ENCODE measurements at regions not wholly inside any gene's neighbourhood (a gene's known extent, or its start where the extent isn't known, plus 50 kb on each side); places are given as distances from the start of the nearest gene placed in this dataset.

DNA sequence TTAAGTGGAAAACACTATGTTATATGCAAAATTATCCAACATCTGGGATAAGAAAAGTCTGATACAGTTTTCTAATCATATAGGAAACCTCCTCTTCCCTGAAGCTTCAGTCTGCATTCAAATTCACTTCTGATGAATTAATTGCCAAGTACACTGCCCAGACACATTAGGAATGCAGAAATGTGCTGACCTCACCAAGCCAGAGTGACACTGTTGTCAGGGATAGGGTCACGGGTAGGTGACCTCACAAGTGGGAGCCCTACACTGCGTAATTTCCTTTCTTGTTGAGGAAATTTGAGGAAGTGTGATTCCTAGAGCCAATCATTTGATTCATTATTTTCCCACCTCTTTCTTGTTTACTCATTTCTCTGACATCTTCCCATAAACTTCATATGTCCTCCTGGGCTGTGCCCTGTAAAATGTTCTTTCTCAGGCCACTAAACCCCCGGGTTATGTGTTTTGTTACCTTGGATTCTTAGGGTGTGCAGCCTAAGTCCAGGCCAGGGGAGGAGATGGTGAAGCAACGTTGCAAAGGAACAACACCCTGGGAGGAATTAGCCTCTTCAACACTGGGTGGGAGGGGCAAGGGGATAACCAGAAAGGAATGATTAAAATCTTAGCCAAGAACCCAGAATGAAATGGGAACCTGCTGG is 411.9 kb downstream of the MTRR start:
- no peak overlapping the region for H2AFZ ChIP-seq (ENCODE audit: low read length)
- DNase-seq (ENCODE audit: low spot score): no peak
- no peaks in the 10 kb centered on the region for H4K20me1 ChIP-seq (ENCODE audit: insufficient read depth, low read length)
- H3K79me2 ChIP-seq (ENCODE audit: insufficient read depth, low read length): no peaks in the 10 kb centered on the region
- POLR2A ChIA-PET: no interaction called here
- BruUV-seq (replicated peaks): no TSS peak
- no peak for ATAC-seq
- no peak overlapping the region for H3K4me2 ChIP-seq (ENCODE audit: low read depth, low read length)
- H3K27ac ChIP-seq (ENCODE audit: extremely low read length, insufficient read depth, low read length): no peak overlapping the region
- no peak for FAIRE-seq
- in situ Hi-C loops (cut with HindIII; ENCODE audit: extremely low pct_ligation_motif_present, low pct_unique_long_range_greater_than_20kb) (no loop called here), intact Hi-C loops (cut with micrococcal nuclease; ENCODE audit: unreplicated experiment) (no loop called here)
- H3K36me3 ChIP-seq (replicated peaks in 1 of 2; ENCODE audit: control insufficient read depth in 1 of 2, insufficient read depth in 2 of 2, low read length in 2 of 2): no peaks in the 10 kb centered on the region
- WGBS (ENCODE audit: low lambda C conversion rate): 0% methylated on average over 4 of the region's 4 CpGs
- H3K9me3 ChIP-seq (ENCODE audit: low read length): peaks cover 63% of the 10 kb centered on the region
- CTCF ChIA-PET (ENCODE audit: low intra/inter-chr PET ratio, low total read pairs): no interaction called here
- H3K4me1 ChIP-seq (ENCODE audit: insufficient read depth, low read length): no peaks in the 10 kb centered on the region
- H3K4me3 ChIP-seq (replicated peaks in 1 of 3; ENCODE audit: insufficient read depth in 1 of 3, low read depth in 2 of 3, low read length in 3 of 3): no peak overlapping the region
- no peaks in the 10 kb centered on the region for H3K27me3 ChIP-seq (ENCODE audit: control insufficient read depth in 1 of 2, insufficient read depth in 2 of 2, low read length in 2 of 2)
- H3K9ac ChIP-seq (ENCODE audit: insufficient read depth, low read depth, low read length): no peak overlapping the region
- TF ChIP-seq ZNF264 (CRISPR knock-in tag; IDR thresholded peaks at IDR 0.05) (no peak), ZBTB3 (CRISPR knock-in tag; IDR thresholded peaks at IDR 0.05; ENCODE audit: borderline replicate concordance, low read depth) (no peak), ZNF557 (CRISPR knock-in tag; IDR thresholded peaks at IDR 0.05) (no peak), REXO4 (CRISPR knock-in tag; IDR thresholded peaks at IDR 0.05; ENCODE audit: borderline replicate concordance) (no peak), ONECUT2 (CRISPR knock-in tag; IDR thresholded peaks at IDR 0.05) (no peak), ZSCAN22 (CRISPR knock-in tag; IDR thresholded peaks at IDR 0.05) (no peak), JUN (CRISPR knock-in tag; IDR thresholded peaks at IDR 0.05) (no peak), CAMTA2 (CRISPR knock-in tag; IDR thresholded peaks at IDR 0.05; ENCODE audit: borderline replicate concordance) (no peak), TCF7 (IDR thresholded peaks at IDR 0.05; ENCODE audit: low read depth) (no peak)
- TF ChIP-seq, protein P1, sequence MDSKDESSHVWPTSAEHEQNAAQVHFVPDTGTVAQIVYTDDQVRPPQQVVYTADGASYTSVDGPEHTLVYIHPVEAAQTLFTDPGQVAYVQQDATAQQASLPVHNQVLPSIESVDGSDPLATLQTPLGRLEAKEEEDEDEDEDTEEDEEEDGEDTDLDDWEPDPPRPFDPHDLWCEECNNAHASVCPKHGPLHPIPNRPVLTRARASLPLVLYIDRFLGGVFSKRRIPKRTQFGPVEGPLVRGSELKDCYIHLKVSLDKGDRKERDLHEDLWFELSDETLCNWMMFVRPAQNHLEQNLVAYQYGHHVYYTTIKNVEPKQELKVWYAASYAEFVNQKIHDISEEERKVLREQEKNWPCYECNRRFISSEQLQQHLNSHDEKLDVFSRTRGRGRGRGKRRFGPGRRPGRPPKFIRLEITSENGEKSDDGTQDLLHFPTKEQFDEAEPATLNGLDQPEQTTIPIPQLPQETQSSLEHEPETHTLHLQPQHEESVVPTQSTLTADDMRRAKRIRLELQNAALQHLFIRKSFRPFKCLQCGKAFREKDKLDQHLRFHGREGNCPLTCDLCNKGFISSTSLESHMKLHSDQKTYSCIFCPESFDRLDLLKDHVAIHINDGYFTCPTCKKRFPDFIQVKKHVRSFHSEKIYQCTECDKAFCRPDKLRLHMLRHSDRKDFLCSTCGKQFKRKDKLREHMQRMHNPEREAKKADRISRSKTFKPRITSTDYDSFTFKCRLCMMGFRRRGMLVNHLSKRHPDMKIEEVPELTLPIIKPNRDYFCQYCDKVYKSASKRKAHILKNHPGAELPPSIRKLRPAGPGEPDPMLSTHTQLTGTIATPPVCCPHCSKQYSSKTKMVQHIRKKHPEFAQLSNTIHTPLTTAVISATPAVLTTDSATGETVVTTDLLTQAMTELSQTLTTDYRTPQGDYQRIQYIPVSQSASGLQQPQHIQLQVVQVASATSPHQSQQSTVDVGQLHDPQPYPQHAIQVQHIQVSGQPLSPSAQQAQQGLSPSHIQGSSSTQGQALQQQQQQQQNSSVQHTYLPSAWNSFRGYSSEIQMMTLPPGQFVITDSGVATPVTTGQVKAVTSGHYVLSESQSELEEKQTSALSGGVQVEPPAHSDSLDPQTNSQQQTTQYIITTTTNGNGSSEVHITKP (CRISPR knock-in tag; IDR thresholded peaks at IDR 0.05; ENCODE audit: low read depth): no peak
- TF ChIP-seq, protein P2, sequence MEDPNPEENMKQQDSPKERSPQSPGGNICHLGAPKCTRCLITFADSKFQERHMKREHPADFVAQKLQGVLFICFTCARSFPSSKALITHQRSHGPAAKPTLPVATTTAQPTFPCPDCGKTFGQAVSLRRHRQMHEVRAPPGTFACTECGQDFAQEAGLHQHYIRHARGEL (CRISPR knock-in tag; IDR thresholded peaks at IDR 0.05): no peak
- TF ChIP-seq, protein P3, sequence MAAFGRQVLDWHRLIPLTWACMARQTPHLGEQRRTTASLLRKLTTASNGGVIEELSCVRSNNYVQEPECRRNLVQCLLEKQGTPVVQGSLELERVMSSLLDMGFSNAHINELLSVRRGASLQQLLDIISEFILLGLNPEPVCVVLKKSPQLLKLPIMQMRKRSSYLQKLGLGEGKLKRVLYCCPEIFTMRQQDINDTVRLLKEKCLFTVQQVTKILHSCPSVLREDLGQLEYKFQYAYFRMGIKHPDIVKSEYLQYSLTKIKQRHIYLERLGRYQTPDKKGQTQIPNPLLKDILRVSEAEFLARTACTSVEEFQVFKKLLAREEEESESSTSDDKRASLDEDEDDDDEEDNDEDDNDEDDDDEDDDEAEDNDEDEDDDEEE (CRISPR knock-in tag; IDR thresholded peaks at IDR 0.05): no peak
- TF ChIP-seq, protein P4, sequence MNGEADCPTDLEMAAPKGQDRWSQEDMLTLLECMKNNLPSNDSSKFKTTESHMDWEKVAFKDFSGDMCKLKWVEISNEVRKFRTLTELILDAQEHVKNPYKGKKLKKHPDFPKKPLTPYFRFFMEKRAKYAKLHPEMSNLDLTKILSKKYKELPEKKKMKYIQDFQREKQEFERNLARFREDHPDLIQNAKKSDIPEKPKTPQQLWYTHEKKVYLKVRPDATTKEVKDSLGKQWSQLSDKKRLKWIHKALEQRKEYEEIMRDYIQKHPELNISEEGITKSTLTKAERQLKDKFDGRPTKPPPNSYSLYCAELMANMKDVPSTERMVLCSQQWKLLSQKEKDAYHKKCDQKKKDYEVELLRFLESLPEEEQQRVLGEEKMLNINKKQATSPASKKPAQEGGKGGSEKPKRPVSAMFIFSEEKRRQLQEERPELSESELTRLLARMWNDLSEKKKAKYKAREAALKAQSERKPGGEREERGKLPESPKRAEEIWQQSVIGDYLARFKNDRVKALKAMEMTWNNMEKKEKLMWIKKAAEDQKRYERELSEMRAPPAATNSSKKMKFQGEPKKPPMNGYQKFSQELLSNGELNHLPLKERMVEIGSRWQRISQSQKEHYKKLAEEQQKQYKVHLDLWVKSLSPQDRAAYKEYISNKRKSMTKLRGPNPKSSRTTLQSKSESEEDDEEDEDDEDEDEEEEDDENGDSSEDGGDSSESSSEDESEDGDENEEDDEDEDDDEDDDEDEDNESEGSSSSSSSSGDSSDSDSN (CRISPR knock-in tag; IDR thresholded peaks at IDR 0.05): no peak
- TF ChIP-seq, protein P5, sequence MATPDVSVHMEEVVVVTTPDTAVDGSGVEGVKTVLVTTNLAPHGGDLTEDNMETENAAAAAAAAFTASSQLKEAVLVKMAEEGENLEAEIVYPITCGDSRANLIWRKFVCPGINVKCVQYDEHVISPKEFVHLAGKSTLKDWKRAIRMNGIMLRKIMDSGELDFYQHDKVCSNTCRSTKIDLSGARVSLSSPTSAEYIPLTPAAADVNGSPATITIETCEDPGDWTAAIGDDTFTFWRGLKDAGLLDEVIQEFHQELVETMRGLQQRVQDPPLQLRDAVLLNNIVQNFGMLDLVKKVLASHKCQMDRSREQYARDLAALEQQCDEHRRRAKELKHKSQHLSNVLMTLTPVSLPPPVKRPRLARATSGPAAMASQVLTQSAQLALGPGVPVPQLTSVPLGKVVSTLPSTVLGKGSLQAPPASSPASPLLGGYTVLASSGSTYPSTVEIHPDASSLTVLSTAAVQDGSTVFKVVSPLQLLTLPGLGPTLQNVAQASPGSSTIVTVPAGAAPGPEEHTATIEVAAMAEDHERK (CRISPR knock-in tag; IDR thresholded peaks at IDR 0.05; ENCODE audit: low read depth): no peak
